IMR-90 (cell line): ENCODE measurements at regions not wholly inside any gene's neighbourhood (a gene's known extent, or its start where the extent isn't known, plus 50 kb on each side); places are given as distances from the start of the nearest gene placed in this dataset.

ENCODE experiments used
- ATAC-seq: fragments of 200-7000 bp; cut with Tn5 transposase; 2 replicates; pipeline ENCODE4 v1.9.1; 2020; ENCODE audit warnings: low read depth, mild to moderate bottlenecking, moderate library complexity
- BruUV-seq: library from RNA; stranded (reverse); fragments of 400-500 nt; replicated peaks from 2 replicates; lab custom pipeline; 2021; lab: Mats Ljungman, UMichigan
- CTCF ChIA-PET: fragments of 300-600 bp; formaldehyde crosslinking; extraction: SDS; loops from one replicate; lab custom pipeline; 2021; ENCODE audit warnings: antibody characterized with exemption; lab: Yijun Ruan, JAX
- POLR2A ChIA-PET: fragments of 300-600 bp; sonication (Branson Sonifier 250); formaldehyde crosslinking; loops from one replicate; lab custom pipeline; 2022; ENCODE audit warnings: antibody characterized with exemption; ENCODE audit not compliant: unreplicated experiment; lab: Charles Lee
- DNase-seq: peaks from one replicate; pipeline ENCODE4 v3.0.0; 2013
- H2AFZ ChIP-seq: replicated peaks from 2 replicates; pipeline ENCODE3; 2013; ENCODE audit warnings: low read length, mild to moderate bottlenecking; ENCODE audit not compliant: poor library complexity
- H2AK5ac ChIP-seq: 2 replicates; pipeline ENCODE4 v1.6.1; 2013; ENCODE audit warnings: low read depth, low read length, inconsistent platforms
- H2AK9ac ChIP-seq: replicated peaks from 2 replicates; pipeline ENCODE3; 2013; ENCODE audit warnings: mild to moderate bottlenecking, low read depth, low read length, moderate library complexity; ENCODE audit not compliant: poor library complexity
- H2BK120ac ChIP-seq: 2 replicates; pipeline ENCODE4 v1.6.1; 2013; ENCODE audit warnings: low read depth, low read length, inconsistent platforms
- H2BK15ac ChIP-seq: 3 replicates; pipeline ENCODE4 v1.6.1; 2013; ENCODE audit warnings: low read depth, low read length, inconsistent platforms
- H2BK20ac ChIP-seq: 2 replicates; pipeline ENCODE4 v1.6.1; 2013; ENCODE audit warnings: low read depth, mild to moderate bottlenecking, inconsistent platforms, low read length, moderate library complexity
- H2BK5ac ChIP-seq: 2 replicates; pipeline ENCODE4 v1.6.1; 2013; ENCODE audit warnings: mild to moderate bottlenecking, low read depth, low read length, inconsistent platforms; ENCODE audit not compliant: poor library complexity, severe bottlenecking
- H3K14ac ChIP-seq: replicated peaks from 2 replicates; pipeline ENCODE4 v1.6.1; 2013; ENCODE audit warnings: low read depth, low read length, inconsistent platforms
- H3K18ac ChIP-seq: 2 replicates; pipeline ENCODE4 v1.6.1; 2013; ENCODE audit warnings: low read depth, low read length, control low read depth
- H3K23ac ChIP-seq: 2 replicates; pipeline ENCODE4 v1.6.1; 2013; ENCODE audit warnings: low read depth, low read length, inconsistent platforms
- H3K27ac ChIP-seq: 2 replicates; pipeline ENCODE4 v1.5.1; 2013; ENCODE audit warnings: mild to moderate bottlenecking, control low read depth, low read length; ENCODE audit not compliant: insufficient read depth
- H3K27me3 ChIP-seq: 2 replicates; pipeline ENCODE4 v1.6.1; 2013; ENCODE audit warnings: low read length; ENCODE audit not compliant: control insufficient read depth, insufficient read depth
- H3K36me3 ChIP-seq: 2 replicates; pipeline ENCODE4 v1.6.1; 2013; ENCODE audit warnings: low read length, mixed read lengths; ENCODE audit not compliant: control insufficient read depth, insufficient read depth
- H3K4ac ChIP-seq: 2 replicates; pipeline ENCODE4 v1.6.1; 2013; ENCODE audit warnings: low read depth, low read length, inconsistent platforms
- H3K4me1 ChIP-seq: 2 replicates; pipeline ENCODE4 v1.6.1; 2013; ENCODE audit warnings: low read length, mixed read lengths; ENCODE audit not compliant: control insufficient read depth, insufficient read depth
- H3K4me2 ChIP-seq: 2 replicates; pipeline ENCODE4 v1.6.1; 2013; ENCODE audit warnings: low read depth, mild to moderate bottlenecking, control low read depth, low read length, moderate library complexity
- H3K4me3 ChIP-seq: 2 replicates; pipeline ENCODE4 v1.5.1; 2013; ENCODE audit warnings: low read depth, mild to moderate bottlenecking, control low read depth, low read length, moderate library complexity; ENCODE audit not compliant: insufficient read depth
- H3K56ac ChIP-seq: 2 replicates; pipeline ENCODE4 v1.6.1; 2013; ENCODE audit warnings: low read length, inconsistent platforms; ENCODE audit not compliant: insufficient read depth; ENCODE audit errors: extremely low read depth
- H3K79me1 ChIP-seq, 2 experiments: 2 replicates each; pipeline ENCODE4 v1.6.1; 2013; ENCODE audit warnings: low read length in 2 of 2, inconsistent platforms in 1 of 2, low read depth in 1 of 2
- H3K9ac ChIP-seq: 2 replicates; pipeline ENCODE4 v1.6.1; 2013; ENCODE audit warnings: low read depth, low read length, control low read depth
- H3K9me1 ChIP-seq: 2 replicates; pipeline ENCODE4 v1.6.1; 2013; ENCODE audit warnings: low read length, inconsistent platforms; ENCODE audit not compliant: insufficient read depth
- H3K9me3 ChIP-seq: 2 replicates; pipeline ENCODE4 v1.6.1; 2013; ENCODE audit warnings: low read length; ENCODE audit not compliant: control insufficient read depth, insufficient read depth
- H4K20me1 ChIP-seq: 2 replicates; pipeline ENCODE4 v1.6.1; 2013; ENCODE audit warnings: low read length, inconsistent platforms; ENCODE audit not compliant: insufficient read depth
- H4K5ac ChIP-seq: 2 replicates; pipeline ENCODE4 v1.6.1; 2013; ENCODE audit warnings: mild to moderate bottlenecking, low read depth, low read length, control low read depth
- H4K8ac ChIP-seq, 2 experiments: 2 replicates each; pipeline ENCODE4 v1.6.1; 2013; ENCODE audit warnings: low read depth in 2 of 2, low read length in 2 of 2, control low read depth in 1 of 2, inconsistent platforms in 1 of 2
- H4K91ac ChIP-seq: 2 replicates; pipeline ENCODE4 v1.6.1; 2013; ENCODE audit warnings: low read depth, low read length, inconsistent platforms; ENCODE audit not compliant: insufficient read depth
- BHLHE40 ChIP-seq: fragments of 150-350 bp; IDR thresholded peaks from 2 replicates; pipeline ENCODE4 v1.6.1; 2016; ENCODE audit warnings: mild to moderate bottlenecking, low read depth, low read length
- FOS ChIP-seq: fragments of 150-350 bp; IDR thresholded peaks from 2 replicates; pipeline ENCODE4 v1.6.1; 2016; ENCODE audit warnings: low read depth, low read length
- MAZ ChIP-seq: IDR thresholded peaks from 2 replicates; pipeline ENCODE4 v1.6.1; 2012; ENCODE audit warnings: low read depth, mild to moderate bottlenecking, low read length, improper control_type of control experiment, moderate library complexity, borderline replicate concordance
- MXI1 ChIP-seq: IDR thresholded peaks from 2 replicates; pipeline ENCODE4 v1.6.1; 2012; ENCODE audit warnings: low read depth, mild to moderate bottlenecking, low read length, moderate library complexity, borderline replicate concordance
- NFE2L2 ChIP-seq: fragments of 150-350 bp; IDR thresholded peaks from 2 replicates; pipeline ENCODE4 v1.6.1; 2016; ENCODE audit warnings: low read depth, mild to moderate bottlenecking, low read length
- WGBS, 2 experiments: methylation state at CpG; one replicate each; pipeline versions ENCODE4 v1.1.5 to v1.1.7; 2013; ENCODE audit warnings: missing lambda C conversion rate in 2 of 2; ENCODE audit not compliant: insufficient read length in 1 of 2; ENCODE audit errors: extremely low coverage in 2 of 2; 5-methylcytosine and 5-hydroxymethylcytosine counted together
- dilution Hi-C: fragments of 300-500 bp; cut with HindIII; formaldehyde crosslinking; loops from one replicate; pipeline ENCODE4 v1.14.3; 2018; ENCODE audit warnings: low sequenced_read_pairs; ENCODE audit not compliant: unreplicated experiment
- in situ Hi-C: fragments of 300-500 bp; cut with MboI; formaldehyde crosslinking; loops from 3 replicates; pipeline ENCODE4 v1.14.3; 2019; ENCODE audit warnings: low sequenced_read_pairs, inconsistent platforms, mixed read lengths
- intact Hi-C: fragments of 100-400 bp; cut with micrococcal nuclease; formaldehyde crosslinking; loops from 2 replicates; pipeline ENCODE4 v1.10.0; 2022

GRCh38 chr4:184882276-184882675, 56.5 kb upstream of the ACSL1 start:
- no peak overlapping the region for H3K14ac ChIP-seq
- H2AFZ ChIP-seq = no peak overlapping the region
- H3K36me3 ChIP-seq = no peaks in the 10 kb centered on the region
- H2AK9ac ChIP-seq = no peak overlapping the region
- 95% methylated on average over 6 of the region's 10 CpGs; no CpG with 5 or more reads in 1 of the 2 experiments for WGBS, 2 experiments
- intact Hi-C loops = no loop called here
- no peak overlapping the region for H4K8ac ChIP-seq
- H3K4me3 ChIP-seq = no peak overlapping the region
- H4K20me1 ChIP-seq = no peaks in the 10 kb centered on the region
- H3K23ac ChIP-seq = no peak overlapping the region
- no peak overlapping the region for H2BK5ac ChIP-seq
- H4K91ac ChIP-seq = no peak overlapping the region
- no peak overlapping the region for H3K4me2 ChIP-seq
- no peaks in the 10 kb centered on the region for H3K9me3 ChIP-seq
- ATAC-seq (no peak), DNase-seq (no peak)
- no peak overlapping the region for H2BK120ac ChIP-seq
- H3K4ac ChIP-seq = no peak overlapping the region
- H2BK15ac ChIP-seq = no peak overlapping the region
- H3K4me1 ChIP-seq = no peaks in the 10 kb centered on the region
- no peaks in the 10 kb centered on the region for H3K79me1 ChIP-seq
- H3K18ac ChIP-seq = no peak overlapping the region
- CTCF ChIA-PET = no interaction called here
- no peak overlapping the region for H3K56ac ChIP-seq
- POLR2A ChIA-PET = no interaction called here
- H3K27ac ChIP-seq = no peak overlapping the region
- no TSS peak for BruUV-seq
- no peak overlapping the region for H2AK5ac ChIP-seq
- TF ChIP-seq FOS = no peak
- no peak for TF ChIP-seq NFE2L2
- TF ChIP-seq MAZ = no peak
- no peak for TF ChIP-seq BHLHE40
- no peak for TF ChIP-seq MXI1
- H4K5ac ChIP-seq = no peak overlapping the region
- H3K27me3 ChIP-seq = peaks cover 4% of the 10 kb centered on the region
- no peak overlapping the region for H2BK20ac ChIP-seq
- H3K9me1 ChIP-seq = no peaks in the 10 kb centered on the region
- dilution Hi-C loops = no loop called here
- H3K9ac ChIP-seq = no peak overlapping the region
- in situ Hi-C loops = no loop called here
